ENCODE measurements at regions not wholly inside any gene's neighbourhood (a gene's known extent, or its start where the extent isn't known, plus 50 kb on each side); places are given as distances from the start of the nearest gene placed in this dataset.

- H3K9me3 Mint-ChIP-seq = no peaks in the 10 kb centered on the region
Observed at GRCh38 chr5:128633901-128634300, 95.9 kb upstream of the FBN2 start.

GRCh38 chr5:128635379-128635778 is 97.3 kb upstream of the FBN2 start:
- Mint-ChIP-seq H3K27ac (no peak overlapping the region), H3K36me3 (ENCODE audit: low read depth) (no peaks in the 10 kb centered on the region), H3K4me1 (no peaks in the 10 kb centered on the region), H3K9me3 (no peaks in the 10 kb centered on the region), H3K4me3 (no peak overlapping the region), H3K27me3 (ENCODE audit: low read depth, poor library complexity) (peaks cover 5% of the 10 kb centered on the region)
- no peak for DNase-seq
- TF ChIP-seq, protein P1, sequence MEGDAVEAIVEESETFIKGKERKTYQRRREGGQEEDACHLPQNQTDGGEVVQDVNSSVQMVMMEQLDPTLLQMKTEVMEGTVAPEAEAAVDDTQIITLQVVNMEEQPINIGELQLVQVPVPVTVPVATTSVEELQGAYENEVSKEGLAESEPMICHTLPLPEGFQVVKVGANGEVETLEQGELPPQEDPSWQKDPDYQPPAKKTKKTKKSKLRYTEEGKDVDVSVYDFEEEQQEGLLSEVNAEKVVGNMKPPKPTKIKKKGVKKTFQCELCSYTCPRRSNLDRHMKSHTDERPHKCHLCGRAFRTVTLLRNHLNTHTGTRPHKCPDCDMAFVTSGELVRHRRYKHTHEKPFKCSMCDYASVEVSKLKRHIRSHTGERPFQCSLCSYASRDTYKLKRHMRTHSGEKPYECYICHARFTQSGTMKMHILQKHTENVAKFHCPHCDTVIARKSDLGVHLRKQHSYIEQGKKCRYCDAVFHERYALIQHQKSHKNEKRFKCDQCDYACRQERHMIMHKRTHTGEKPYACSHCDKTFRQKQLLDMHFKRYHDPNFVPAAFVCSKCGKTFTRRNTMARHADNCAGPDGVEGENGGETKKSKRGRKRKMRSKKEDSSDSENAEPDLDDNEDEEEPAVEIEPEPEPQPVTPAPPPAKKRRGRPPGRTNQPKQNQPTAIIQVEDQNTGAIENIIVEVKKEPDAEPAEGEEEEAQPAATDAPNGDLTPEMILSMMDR (IDR thresholded peaks at IDR 0.05) = no peak

More at GRCh38 chr5:128633901-128634300, 95.9 kb upstream of the FBN2 start:
- Mint-ChIP-seq H3K36me3 (ENCODE audit: low read depth) (no peaks in the 10 kb centered on the region), H3K27ac (no peak overlapping the region), H3K4me1 (no peaks in the 10 kb centered on the region), H3K27me3 (ENCODE audit: low read depth, poor library complexity) (no peaks in the 10 kb centered on the region), H3K4me3 (no peak overlapping the region)
- no peak for DNase-seq
- TF ChIP-seq, protein P1 (IDR thresholded peaks at IDR 0.05) = no peak

DNA sequence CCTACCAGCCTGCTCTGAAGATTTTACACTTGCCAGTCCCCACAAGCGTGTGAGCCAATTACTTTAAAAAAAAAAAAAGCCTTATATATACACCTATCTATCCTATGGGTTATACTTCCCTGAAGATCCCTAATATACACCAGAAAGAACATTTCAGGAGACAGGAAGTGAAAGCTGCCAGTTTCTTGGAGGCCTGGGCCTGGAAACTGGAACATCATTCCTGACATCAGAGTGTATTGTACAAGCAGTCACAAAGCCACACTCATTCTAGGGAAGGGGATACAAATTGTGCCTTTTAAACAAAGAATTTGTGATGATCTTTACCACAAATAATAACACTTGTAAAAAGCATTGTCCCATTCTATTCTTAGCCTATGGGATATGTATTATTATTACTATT is 98.3 kb upstream of the FBN2 start:
- peak overlapping the region; percentile 30 for H3K27ac Mint-ChIP-seq
- H3K36me3 Mint-ChIP-seq (ENCODE audit: low read depth) = no peaks in the 10 kb centered on the region
- H3K9me3 Mint-ChIP-seq = no peaks in the 10 kb centered on the region
- H3K27me3 Mint-ChIP-seq (ENCODE audit: low read depth, poor library complexity) = peaks cover 9% of the 10 kb centered on the region
- TF ChIP-seq, protein P1 (IDR thresholded peaks at IDR 0.05) = no peak
- no peaks in the 10 kb centered on the region for H3K4me1 Mint-ChIP-seq
- DNase-seq = no peak
- H3K4me3 Mint-ChIP-seq = no peak overlapping the region

- Mint-ChIP-seq H3K4me3 (no peak overlapping the region), H3K27me3 (ENCODE audit: low read depth, poor library complexity) (peaks cover 9% of the 10 kb centered on the region), H3K4me1 (no peaks in the 10 kb centered on the region), H3K27ac (no peak overlapping the region), H3K36me3 (ENCODE audit: low read depth) (no peaks in the 10 kb centered on the region), H3K9me3 (no peaks in the 10 kb centered on the region)
- no peak for DNase-seq
- TF ChIP-seq, protein P1 (IDR thresholded peaks at IDR 0.05) = no peak
Observed at GRCh38 chr5:128637031-128637430, 99.0 kb upstream of the FBN2 start.

DNA sequence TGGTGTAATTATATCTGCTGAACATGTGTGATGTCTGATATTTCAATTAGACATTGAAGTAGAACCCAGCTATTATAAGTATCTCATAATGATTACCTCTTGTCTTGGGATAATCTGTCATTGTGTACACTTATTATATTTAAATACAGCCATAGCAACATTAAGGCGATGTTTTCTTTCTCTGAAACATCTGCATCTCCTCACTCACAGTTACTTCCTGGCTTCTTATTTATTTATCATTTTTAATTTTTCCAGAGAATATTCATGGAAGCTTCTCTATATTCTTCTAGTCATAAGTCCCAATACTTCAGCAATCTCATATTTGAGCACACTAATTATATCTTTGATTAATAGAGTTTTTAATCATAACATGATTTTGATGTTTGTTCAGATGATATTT is 103.8 kb upstream of the FBN2 start:
- TF ChIP-seq, protein P1 (IDR thresholded peaks at IDR 0.05) = no peak
- Mint-ChIP-seq H3K9me3 (no peaks in the 10 kb centered on the region), H3K27ac (no peak overlapping the region), H3K27me3 (ENCODE audit: low read depth, poor library complexity) (peaks cover 9% of the 10 kb centered on the region), H3K4me3 (no peak overlapping the region), H3K36me3 (ENCODE audit: low read depth) (no peaks in the 10 kb centered on the region), H3K4me1 (no peaks in the 10 kb centered on the region)
- DNase-seq = no peak

DNA sequence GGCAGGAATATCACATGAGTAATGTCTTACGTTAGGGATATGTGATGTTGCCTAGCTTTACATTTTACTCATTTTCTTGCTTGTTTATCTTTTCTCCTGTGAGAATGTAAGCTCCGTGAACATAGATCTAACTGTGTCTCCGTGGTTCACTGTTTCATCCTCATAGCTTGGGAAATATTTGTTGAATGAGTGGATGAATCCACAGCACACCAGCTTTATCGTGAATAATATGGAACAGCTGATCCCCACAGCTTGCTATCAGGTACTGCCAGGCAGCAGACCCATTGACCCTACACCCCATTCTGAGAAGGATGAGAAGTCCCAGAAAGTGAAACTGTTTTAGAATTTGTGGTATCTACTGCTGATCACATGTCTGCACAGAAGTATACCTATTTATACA is 106.8 kb upstream of the FBN2 start:
- H3K27me3 Mint-ChIP-seq (ENCODE audit: low read depth, poor library complexity) = peaks cover 5% of the 10 kb centered on the region
- no peaks in the 10 kb centered on the region for H3K9me3 Mint-ChIP-seq
- no peaks in the 10 kb centered on the region for H3K4me1 Mint-ChIP-seq
- TF ChIP-seq, protein P1 (IDR thresholded peaks at IDR 0.05) = no peak
- DNase-seq = no peak
- no peak overlapping the region for H3K27ac Mint-ChIP-seq
- no peaks in the 10 kb centered on the region for H3K36me3 Mint-ChIP-seq (ENCODE audit: low read depth)
- no peak overlapping the region for H3K4me3 Mint-ChIP-seq
